ENCODE measurements at regions not wholly inside any gene's neighbourhood (a gene's known extent, or its start where the extent isn't known, plus 50 kb on each side); places are given as distances from the start of the nearest gene placed in this dataset.
"Not testable (repeated sequence)": the region's sequence is repeated elsewhere in the genome, so short reads cannot be mapped to it uniquely, and the experiment has no call there.

- H3K9me3 ChIP-seq (replicated peaks); H3K27ac ChIP-seq; H3K4me3 ChIP-seq; DNase-seq; H3K4me1 ChIP-seq; H3K27me3 ChIP-seq; H3K36me3 ChIP-seq: not testable (repeated sequence)
Measured at GRCh38 chrX:28152263-28152662, 171.0 kb upstream of the DCAF8L1 start.

DNA sequence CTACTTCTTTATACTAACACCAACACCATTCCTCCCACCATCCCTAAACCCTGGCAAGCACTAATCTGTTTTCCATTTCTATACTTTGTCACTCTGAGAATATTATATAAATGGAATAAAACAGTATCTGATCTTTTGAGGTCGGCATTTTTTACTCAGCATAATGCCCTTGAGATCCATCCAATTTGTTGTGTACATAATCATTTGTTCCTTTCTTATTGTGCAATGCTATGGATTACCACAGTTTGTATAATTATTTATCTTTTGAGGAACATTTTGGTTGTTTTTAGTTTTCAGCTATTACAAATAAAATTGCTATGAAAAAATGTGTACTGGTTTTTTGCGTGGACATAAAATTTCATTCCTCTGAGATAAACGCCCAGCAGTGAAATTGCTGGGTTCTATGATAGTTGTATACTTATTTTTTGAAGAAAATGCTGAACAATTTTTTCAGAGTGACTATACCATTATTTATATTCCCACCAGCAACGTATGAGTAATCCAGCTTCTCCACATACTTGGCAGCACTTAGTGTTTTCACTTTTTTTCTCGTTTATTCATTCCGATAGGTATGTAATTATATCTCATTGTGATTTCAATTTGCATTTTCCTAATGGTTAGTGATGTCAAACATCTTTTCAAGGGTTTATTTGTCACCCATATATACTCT is 154.3 kb upstream of the DCAF8L1 start:
- Histone ChIP-seq H3K27me3 (no peaks in the 10 kb centered on the region), H3K4me1 (no peaks in the 10 kb centered on the region), H3K36me3 (no peaks in the 10 kb centered on the region), H3K4me3 (no peak overlapping the region), H3K27ac (no peak overlapping the region), H3K9me3 (replicated peaks) (no peaks in the 10 kb centered on the region)
- no peak for DNase-seq

- Histone ChIP-seq H3K4me3 (no peak overlapping the region), H3K9me3 (replicated peaks) (no peaks in the 10 kb centered on the region), H3K4me1 (no peaks in the 10 kb centered on the region), H3K36me3 (no peaks in the 10 kb centered on the region), H3K27me3 (no peaks in the 10 kb centered on the region), H3K27ac (no peak overlapping the region)
- no peak for DNase-seq
Measured at GRCh38 chrX:28133763-28134162, 152.5 kb upstream of the DCAF8L1 start.

GRCh38 chrX:28127662-28128061 is 146.4 kb upstream of the DCAF8L1 start:
- Histone ChIP-seq H3K4me1 (no peaks in the 10 kb centered on the region), H3K27ac (no peak overlapping the region), H3K36me3 (no peaks in the 10 kb centered on the region), H3K4me3 (no peak overlapping the region), H3K27me3 (no peaks in the 10 kb centered on the region), H3K9me3 (replicated peaks) (no peaks in the 10 kb centered on the region)
- no peak for DNase-seq

DNA sequence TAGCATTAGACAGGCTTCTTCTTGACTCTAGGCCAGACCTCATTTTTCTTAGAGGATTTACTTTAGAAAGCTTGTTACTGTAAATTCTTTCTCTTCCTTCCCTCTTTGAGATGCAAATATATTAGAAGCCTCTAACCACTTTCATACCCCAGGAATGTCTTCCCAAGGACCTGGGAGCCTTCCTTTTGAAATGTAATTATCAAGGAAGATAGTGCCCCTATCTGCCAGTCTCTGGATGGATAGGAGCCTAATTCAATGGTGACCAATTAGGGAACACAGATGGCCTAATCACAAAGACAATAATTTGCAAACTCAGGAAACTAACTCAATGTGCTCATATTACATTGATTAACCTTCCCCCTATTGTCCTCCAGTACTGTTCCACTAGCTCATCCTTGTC is 145.6 kb upstream of the DCAF8L1 start:
- Histone ChIP-seq H3K4me3 (no peak overlapping the region), H3K27ac (no peak overlapping the region), H3K4me1 (no peaks in the 10 kb centered on the region), H3K36me3 (no peaks in the 10 kb centered on the region), H3K9me3 (replicated peaks) (no peaks in the 10 kb centered on the region), H3K27me3 (no peaks in the 10 kb centered on the region)
- no peak for DNase-seq

DNA sequence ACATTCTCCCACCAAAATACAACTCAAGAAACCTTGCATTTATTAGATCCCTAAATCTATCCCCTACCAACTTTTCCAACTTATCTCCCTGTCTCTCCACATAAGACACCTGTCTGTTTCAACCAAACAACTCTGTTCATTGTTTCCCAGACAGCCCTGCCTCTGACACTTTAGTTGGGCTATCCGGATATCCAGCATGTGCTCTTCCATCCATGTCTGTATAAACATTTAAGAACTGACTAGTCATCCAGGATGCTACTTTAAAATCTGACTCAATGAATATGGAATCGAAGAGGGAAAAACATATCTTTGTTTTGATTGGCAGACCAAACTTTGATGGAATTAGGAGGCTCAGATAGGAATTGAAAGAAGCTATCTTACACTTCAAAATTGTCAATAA is 143.2 kb upstream of the DCAF8L1 start:
- no peak overlapping the region for H3K4me3 ChIP-seq
- no peak overlapping the region for H3K27ac ChIP-seq
- H3K36me3 ChIP-seq = no peaks in the 10 kb centered on the region
- no peaks in the 10 kb centered on the region for H3K9me3 ChIP-seq (replicated peaks)
- no peak for DNase-seq
- no peaks in the 10 kb centered on the region for H3K27me3 ChIP-seq
- no peaks in the 10 kb centered on the region for H3K4me1 ChIP-seq

DNA sequence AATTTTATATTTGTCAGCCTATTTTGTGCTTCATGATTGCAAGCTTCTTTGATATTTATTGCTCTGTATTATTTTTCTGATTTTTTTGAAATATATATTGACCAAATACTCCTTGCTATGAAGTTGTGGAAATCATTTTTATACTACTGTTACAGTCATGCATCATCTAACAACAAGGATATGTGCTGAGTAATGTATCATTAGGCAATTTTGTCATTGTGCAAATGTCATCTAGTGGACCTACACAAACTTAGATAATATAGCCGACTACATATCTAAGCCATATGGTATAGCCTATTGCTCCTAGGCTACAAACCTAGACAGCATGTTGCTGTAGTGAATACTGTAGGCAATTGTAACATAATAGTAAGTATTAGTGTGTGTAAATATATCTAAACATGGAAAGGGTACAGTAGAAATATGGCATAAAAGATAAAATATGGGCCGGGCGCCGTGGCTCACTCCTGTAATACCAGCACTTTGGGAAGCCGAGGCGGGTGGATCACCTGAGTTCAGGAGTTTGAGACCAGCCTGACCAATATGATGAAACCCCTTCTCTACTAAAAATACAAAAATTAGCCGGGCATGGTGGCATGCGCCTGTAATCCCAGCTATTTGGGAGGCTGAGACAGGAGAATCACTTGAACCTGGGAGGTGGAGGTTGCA is 139.5 kb upstream of the DCAF8L1 start:
- DNase-seq; H3K27me3 ChIP-seq; H3K4me3 ChIP-seq; H3K4me1 ChIP-seq; H3K27ac ChIP-seq; H3K36me3 ChIP-seq; H3K9me3 ChIP-seq (replicated peaks): not testable (repeated sequence)

- Histone ChIP-seq H3K9me3 (replicated peaks) (no peaks in the 10 kb centered on the region), H3K36me3 (no peaks in the 10 kb centered on the region), H3K4me3 (no peak overlapping the region), H3K27me3 (no peaks in the 10 kb centered on the region), H3K27ac (no peak overlapping the region), H3K4me1 (no peaks in the 10 kb centered on the region)
- no peak for DNase-seq
Measured at GRCh38 chrX:28120072-28120471, 138.8 kb upstream of the DCAF8L1 start.

DNA sequence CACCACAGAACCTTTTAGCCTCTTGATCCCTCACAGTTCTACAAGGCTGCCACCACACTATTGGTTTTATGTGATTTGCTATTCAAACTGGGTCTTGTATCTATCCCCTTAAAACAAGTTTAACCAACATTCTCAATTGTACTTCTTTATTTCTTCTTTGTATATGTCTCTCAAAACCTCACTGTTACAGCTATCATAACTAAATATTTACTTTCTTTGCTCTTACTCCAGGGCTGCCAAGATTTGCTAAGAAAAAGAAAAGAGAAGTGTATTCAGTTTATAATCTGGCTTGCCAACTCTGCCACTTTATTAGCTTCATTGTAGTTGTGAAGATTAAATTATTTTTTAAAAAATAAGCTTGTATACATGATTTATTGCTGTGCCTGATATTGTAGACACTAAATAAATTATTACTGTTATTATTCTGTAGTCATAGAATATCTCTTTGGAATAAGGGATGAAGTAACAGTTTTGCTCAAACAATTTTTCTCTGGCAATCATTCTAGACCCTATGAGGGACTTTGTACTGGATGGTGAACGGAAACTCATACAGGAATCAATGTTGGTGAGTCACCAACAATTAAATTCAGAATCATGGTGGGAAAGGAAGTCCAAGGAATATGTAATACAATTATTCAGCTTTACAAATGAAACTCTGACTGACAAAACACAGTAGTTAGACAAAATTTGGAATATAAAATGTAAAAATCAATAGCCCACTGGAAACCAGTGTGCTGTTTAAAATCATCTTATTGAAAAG is 127.1 kb upstream of the DCAF8L1 start:
- H3K4me1 ChIP-seq = no peaks in the 10 kb centered on the region
- no peak overlapping the region for H3K27ac ChIP-seq
- no peak overlapping the region for H3K4me3 ChIP-seq
- H3K36me3 ChIP-seq = no peaks in the 10 kb centered on the region
- no peaks in the 10 kb centered on the region for H3K27me3 ChIP-seq
- H3K9me3 ChIP-seq (replicated peaks) = no peaks in the 10 kb centered on the region
- DNase-seq = no peak

DNA sequence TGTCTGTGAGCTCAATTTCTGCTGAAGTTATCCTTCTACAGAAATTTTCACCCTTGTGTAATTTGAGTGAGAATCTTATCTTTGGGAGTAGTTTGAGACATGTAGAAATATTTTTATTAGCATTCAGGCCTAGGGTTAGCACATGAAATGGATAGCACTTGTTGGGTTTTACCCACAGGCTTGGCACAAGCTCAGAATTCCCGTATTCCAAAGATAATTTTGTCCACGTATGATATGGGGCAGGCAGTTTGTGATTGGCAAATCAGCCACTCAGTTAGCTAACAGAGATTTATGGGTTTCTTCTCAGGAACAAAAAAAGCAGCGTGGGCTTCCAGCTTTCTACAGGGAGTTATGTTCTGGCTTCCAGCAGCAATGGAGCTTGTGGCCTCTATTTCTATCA is 117.9 kb upstream of the DCAF8L1 start:
- no peak overlapping the region for H3K4me3 ChIP-seq
- no peak overlapping the region for H3K27ac ChIP-seq
- H3K4me1 ChIP-seq = no peaks in the 10 kb centered on the region
- H3K36me3 ChIP-seq = no peaks in the 10 kb centered on the region
- DNase-seq = no peak
- H3K9me3 ChIP-seq (replicated peaks) = no peaks in the 10 kb centered on the region
- H3K27me3 ChIP-seq = no peaks in the 10 kb centered on the region

GRCh38 chrX:28085653-28086052 is 104.4 kb upstream of the DCAF8L1 start:
- Histone ChIP-seq H3K36me3 (no peaks in the 10 kb centered on the region), H3K9me3 (replicated peaks) (no peaks in the 10 kb centered on the region), H3K4me3 (no peak overlapping the region), H3K27me3 (no peaks in the 10 kb centered on the region), H3K4me1 (no peaks in the 10 kb centered on the region), H3K27ac (no peak overlapping the region)
- DNase-seq = no peak

GRCh38 chrX:28058901-28059300 is 77.7 kb upstream of the DCAF8L1 start:
- Histone ChIP-seq H3K4me1 (no peaks in the 10 kb centered on the region), H3K9me3 (replicated peaks) (no peaks in the 10 kb centered on the region)
- peak in 1 of 2 experiments; percentile 33 for DNase-seq

DNA sequence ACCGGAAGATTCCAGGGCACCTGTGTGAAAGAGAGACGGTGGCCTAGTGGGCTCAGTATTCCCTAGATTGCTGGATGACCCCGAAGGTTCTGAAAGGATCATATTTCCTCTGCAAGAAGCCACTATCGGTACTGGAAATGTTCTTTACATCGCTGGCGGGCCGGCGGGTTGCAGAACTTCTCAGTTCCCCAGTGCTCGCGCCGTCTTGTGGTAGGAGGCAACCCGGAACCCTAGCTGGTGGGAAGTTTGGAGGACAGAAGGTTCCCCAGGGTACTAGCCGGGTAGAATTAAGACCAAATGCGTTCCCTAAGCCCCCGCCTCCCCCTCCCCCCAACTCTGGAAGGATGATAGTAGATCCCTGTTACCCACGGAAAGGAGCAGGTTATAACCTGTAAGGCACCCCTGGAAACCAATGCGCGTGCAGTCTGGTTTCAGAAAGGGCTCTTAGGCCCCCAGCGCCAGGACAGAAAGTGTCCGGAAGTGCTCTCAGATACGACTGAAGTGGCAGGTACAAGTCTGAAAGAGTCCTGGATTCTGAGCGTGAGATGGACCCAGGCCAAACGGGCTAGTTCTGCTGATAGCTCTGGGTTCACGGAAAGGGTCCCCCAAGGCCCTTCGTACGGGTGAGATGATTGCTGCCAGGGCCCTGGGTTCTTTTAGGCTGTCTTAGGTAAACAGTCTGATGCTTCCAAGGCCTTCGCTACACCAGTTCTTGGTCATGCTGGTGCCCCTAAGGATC is 61.7 kb upstream of the DCAF8L1 start:
- H3K4me3 ChIP-seq = no peak overlapping the region
- H3K27ac ChIP-seq = no peak overlapping the region
- no peak for DNase-seq
- H3K9me3 ChIP-seq (replicated peaks) = no peaks in the 10 kb centered on the region
- no peaks in the 10 kb centered on the region for H3K4me1 ChIP-seq
- H3K36me3 ChIP-seq = no peaks in the 10 kb centered on the region
- H3K27me3 ChIP-seq = no peaks in the 10 kb centered on the region

More at GRCh38 chrX:28058901-28059300, 77.7 kb upstream of the DCAF8L1 start:
- no peak overlapping the region for H3K27ac ChIP-seq
- no peaks in the 10 kb centered on the region for H3K36me3 ChIP-seq
- H3K27me3 ChIP-seq = no peaks in the 10 kb centered on the region
- no peak overlapping the region for H3K4me3 ChIP-seq

GRCh38 chrX:28042260-28042659 is 61.0 kb upstream of the DCAF8L1 start:
- no peaks in the 10 kb centered on the region for H3K4me1 ChIP-seq
- no peak overlapping the region for H3K4me3 ChIP-seq
- no peak for DNase-seq
- H3K27me3 ChIP-seq = no peaks in the 10 kb centered on the region
- no peaks in the 10 kb centered on the region for H3K9me3 ChIP-seq (replicated peaks)
- no peak overlapping the region for H3K27ac ChIP-seq
- no peaks in the 10 kb centered on the region for H3K36me3 ChIP-seq

- H3K9me3 ChIP-seq (replicated peaks) = no peaks in the 10 kb centered on the region
- DNase-seq = no peak
- H3K27ac ChIP-seq = no peak overlapping the region
- H3K36me3 ChIP-seq = no peaks in the 10 kb centered on the region
- H3K4me3 ChIP-seq = no peak overlapping the region
- H3K4me1 ChIP-seq = no peaks in the 10 kb centered on the region
- no peaks in the 10 kb centered on the region for H3K27me3 ChIP-seq
Measured at GRCh38 chrX:28039258-28039657, 58.0 kb upstream of the DCAF8L1 start.
